RWPE1 (cell line): ENCODE measurements at regions not wholly inside any gene's neighbourhood (a gene's known extent, or its start where the extent isn't known, plus 50 kb on each side); places are given as distances from the start of the nearest gene placed in this dataset.

ENCODE experiments used
- CTCF ChIA-PET: fragments of 350-600 bp; sonication (Branson Sonifier 250); formaldehyde crosslinking; extraction: SDS; loops from one replicate; lab custom pipeline; 2021; lab: Yijun Ruan, JAX
- POLR2A ChIA-PET: fragments of 400-600 bp; formaldehyde crosslinking; extraction: SDS; loops from one replicate; lab custom pipeline; 2020; ENCODE audit warnings: antibody characterized with exemption; ENCODE audit not compliant: low non-redundant PET; lab: Yijun Ruan, JAX
- DNase-seq: peaks from one replicate; pipeline ENCODE4 v3.0.0; 2012; ENCODE audit warnings: low spot score
- H3K27ac ChIP-seq: fragments of 450-650 bp; 2 replicates; pipeline ENCODE4 v1.5.1; 2017
- TF ChIP-seq, protein P1 (sequence below): fragments of 450-650 bp; conservative IDR thresholded peaks from 2 replicates; pipeline ENCODE4 v1.5.1; 2017; ENCODE audit warnings: low read depth, mild to moderate bottlenecking

DNA sequence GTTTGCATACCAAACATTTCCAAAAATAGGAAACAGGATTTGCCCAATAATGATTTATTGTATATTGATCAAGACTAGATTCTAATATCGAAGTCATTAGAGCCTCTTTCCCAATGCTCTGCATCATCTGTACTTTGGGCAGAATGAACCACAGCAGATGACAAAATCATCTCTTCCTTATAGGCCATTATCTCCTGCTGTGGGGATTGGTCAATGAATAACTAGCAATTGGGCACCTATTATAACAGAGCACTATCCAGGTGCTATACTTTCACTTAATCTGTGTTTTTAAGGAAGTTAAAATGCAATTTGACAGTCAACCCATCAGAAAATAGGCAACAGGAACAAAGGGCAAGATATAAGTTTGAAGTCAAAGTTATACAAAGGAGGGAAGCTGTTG lies 290.3 kb downstream of the AHR start:
- TF ChIP-seq, protein P1, sequence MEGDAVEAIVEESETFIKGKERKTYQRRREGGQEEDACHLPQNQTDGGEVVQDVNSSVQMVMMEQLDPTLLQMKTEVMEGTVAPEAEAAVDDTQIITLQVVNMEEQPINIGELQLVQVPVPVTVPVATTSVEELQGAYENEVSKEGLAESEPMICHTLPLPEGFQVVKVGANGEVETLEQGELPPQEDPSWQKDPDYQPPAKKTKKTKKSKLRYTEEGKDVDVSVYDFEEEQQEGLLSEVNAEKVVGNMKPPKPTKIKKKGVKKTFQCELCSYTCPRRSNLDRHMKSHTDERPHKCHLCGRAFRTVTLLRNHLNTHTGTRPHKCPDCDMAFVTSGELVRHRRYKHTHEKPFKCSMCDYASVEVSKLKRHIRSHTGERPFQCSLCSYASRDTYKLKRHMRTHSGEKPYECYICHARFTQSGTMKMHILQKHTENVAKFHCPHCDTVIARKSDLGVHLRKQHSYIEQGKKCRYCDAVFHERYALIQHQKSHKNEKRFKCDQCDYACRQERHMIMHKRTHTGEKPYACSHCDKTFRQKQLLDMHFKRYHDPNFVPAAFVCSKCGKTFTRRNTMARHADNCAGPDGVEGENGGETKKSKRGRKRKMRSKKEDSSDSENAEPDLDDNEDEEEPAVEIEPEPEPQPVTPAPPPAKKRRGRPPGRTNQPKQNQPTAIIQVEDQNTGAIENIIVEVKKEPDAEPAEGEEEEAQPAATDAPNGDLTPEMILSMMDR = no peak
- no peak for DNase-seq
- POLR2A ChIA-PET = no interaction called here
- no peak overlapping the region for H3K27ac ChIP-seq
- CTCF ChIA-PET = no interaction called here

DNA sequence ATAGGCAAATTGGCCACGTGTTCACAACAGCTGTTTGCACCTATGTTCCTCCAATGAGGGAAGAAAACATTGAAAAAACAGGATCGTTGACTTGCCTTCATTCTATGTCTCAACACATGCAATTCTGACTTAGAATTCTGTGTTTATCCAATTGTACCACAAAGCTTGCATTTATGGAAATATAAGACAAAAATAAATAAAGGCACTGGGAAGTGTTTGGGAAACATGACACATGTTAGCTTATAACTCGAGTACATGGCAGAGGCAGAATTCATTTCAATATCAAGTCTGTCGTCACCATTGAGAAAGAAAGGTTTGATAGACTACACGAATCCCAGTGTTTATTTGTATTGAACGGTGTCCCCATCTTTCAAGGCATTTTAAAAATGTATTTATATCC lies 291.2 kb downstream of the AHR start:
- no peak for DNase-seq
- H3K27ac ChIP-seq = no peak overlapping the region
- CTCF ChIA-PET = interaction anchor here (0.6 kb wide), 1 partner anchor 645 kb away, joined by 3 read pairs; no protein-coding TSS in a partner anchor
- POLR2A ChIA-PET = no interaction called here
- TF ChIP-seq, protein P1 = no peak

DNA sequence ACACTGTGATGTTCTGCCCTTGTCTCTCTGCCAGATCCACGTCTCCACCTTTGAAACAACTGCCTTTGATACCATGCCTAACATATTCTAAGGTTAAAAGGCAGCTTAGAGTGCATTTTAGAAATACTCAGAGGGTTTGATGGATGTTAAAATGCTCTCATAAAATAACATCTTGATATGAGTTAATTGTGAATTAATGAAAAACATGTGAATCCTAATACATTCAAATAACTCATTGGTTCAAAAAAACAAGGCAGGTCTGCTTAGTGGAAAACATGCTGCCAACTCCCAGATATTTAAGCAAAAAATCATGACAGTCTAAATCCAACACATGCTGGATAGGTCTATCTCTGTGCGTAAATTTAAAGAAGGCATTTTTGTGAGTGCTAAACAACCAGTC lies 291.8 kb downstream of the AHR start:
- TF ChIP-seq, protein P1 = no peak
- ChIA-PET CTCF (no interaction called here), POLR2A (no interaction called here)
- DNase-seq = no peak
- no peak overlapping the region for H3K27ac ChIP-seq

DNA sequence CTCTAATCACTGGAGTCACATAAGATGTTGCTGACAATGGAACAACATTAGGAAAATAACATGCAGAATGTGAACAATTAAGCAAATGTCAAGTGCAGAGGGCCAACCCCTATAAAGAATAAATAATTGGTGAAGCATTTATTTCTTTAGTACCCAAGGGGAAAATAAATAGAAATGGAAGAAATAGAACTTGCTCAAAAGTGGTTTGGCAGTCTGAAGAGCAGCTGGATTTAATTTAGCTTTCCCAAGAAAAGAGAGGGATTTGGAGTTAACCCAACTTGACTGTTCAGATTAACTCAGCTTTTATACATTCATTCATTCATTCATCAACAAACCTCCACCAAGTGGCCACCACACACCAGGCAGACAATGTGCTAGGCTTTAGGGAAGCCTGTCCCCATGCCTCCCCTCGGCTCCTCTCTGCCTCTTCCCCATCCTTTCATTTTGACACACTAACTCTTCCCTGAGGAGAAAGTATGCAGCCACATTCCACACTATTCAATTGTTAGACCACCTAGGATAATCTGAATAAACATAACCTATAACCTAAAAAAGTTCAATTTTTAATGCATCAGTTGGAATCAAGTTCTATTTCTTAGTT lies 295.5 kb downstream of the AHR start:
- TF ChIP-seq, protein P1 = no peak
- no peak overlapping the region for H3K27ac ChIP-seq
- no peak for DNase-seq
- CTCF ChIA-PET = interaction anchor here (0.7 kb wide), 1 partner anchor 812 kb away, joined by 4 read pairs; no protein-coding TSS in a partner anchor
- POLR2A ChIA-PET = no interaction called here

DNA sequence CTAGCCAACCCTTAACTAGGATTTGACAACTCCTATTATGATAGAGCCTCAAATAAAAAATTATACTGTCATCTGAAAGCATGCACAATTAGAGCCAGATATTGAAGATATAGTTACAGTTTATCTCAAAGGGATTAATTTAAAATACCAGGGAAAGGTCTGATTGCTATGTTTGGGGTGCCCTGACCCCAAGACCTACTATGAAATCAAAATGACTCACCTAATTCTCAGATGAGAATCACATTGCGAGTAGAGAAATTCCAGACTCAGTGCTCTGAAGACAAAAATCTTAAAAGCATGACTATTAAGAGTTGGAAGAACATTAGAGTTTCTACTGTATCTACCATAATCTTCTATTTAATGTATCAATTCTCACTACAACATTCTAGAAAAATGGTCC lies 297.1 kb downstream of the AHR start:
- ChIA-PET POLR2A (no interaction called here), CTCF (no interaction called here)
- H3K27ac ChIP-seq = no peak overlapping the region
- TF ChIP-seq, protein P1 = no peak
- DNase-seq = no peak

DNA sequence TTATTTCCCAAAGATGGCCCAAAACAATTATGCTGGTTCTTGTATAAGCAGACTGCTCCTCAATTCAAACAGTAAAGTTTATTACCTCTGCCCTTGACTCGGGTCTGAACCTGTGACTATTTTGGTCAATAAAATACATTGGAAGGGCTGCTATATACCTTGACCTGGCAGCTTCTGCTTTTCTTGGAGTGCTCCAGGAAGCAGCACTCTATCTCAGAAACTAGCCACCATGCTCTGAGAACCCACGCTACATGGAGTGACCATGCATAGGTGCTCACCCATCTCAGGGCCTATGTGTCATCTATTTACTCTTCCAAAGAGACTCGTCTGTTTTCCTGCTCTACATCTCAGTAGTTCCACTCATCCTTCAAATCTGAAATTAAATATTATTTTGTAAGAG lies 299.9 kb downstream of the AHR start:
- DNase-seq = no peak
- ChIA-PET CTCF (interaction anchor here (0.5 kb wide), 1 partner anchor 156 kb away, joined by 3 read pairs; no protein-coding TSS in a partner anchor), POLR2A (no interaction called here)
- no peak overlapping the region for H3K27ac ChIP-seq
- TF ChIP-seq, protein P1 = no peak
